Fibroblast of mammary gland (primary cell): ENCODE measurements at regions not wholly inside any gene's neighbourhood (a gene's known extent, or its start where the extent isn't known, plus 50 kb on each side); places are given as distances from the start of the nearest gene placed in this dataset.

Source experiments
- DNase-seq: peaks from one replicate; pipeline ENCODE4 v3.0.0-alpha.2; 2010; ENCODE audit warnings: low read depth
- H3K4me3 ChIP-seq: 2 replicates; pipeline ENCODE4 v1.5.1; 2011; ENCODE audit warnings: low read depth, mild to moderate bottlenecking, low read length, moderate library complexity; ENCODE audit not compliant: control insufficient read depth
- TF ChIP-seq, protein P1 (sequence below): conservative IDR thresholded peaks from 2 replicates; pipeline ENCODE4 v1.5.1; 2011; ENCODE audit warnings: low read depth, low read length, inconsistent platforms; ENCODE audit not compliant: control insufficient read depth, insufficient read depth

DNA sequence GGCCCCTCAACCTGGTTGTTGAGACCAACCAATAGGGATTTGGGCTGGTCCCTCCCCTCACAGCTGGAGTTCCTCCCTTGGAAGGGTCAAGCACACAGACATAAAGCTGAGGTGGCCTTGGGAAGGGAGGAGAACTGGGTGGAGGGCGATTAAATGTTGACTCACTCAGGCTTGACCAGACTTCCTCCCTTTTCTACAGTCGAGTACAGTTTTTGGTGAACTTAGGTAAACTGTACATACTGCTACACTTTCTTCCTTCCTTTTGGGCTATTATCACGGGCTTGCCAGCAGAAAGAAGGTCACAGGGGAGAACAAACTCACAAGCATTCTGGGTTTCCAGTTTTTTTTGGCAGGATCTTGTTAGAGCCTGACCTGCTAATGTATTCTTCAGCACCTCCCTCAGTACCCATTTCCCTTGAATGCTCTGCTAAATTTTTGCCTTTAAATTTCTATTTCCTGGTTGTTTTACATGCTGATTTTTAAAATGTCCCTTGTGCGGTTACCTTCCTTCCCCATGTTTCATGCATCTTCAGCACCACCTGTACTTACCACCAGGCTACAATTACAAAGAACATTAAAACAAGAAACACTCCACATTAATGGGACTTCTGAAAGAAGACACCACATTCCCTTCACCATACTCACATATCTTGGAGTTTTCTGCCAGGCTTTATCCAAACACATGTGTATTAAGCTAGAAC lies 135.2 kb upstream of the RASGEF1B start:
- TF ChIP-seq, protein P1, sequence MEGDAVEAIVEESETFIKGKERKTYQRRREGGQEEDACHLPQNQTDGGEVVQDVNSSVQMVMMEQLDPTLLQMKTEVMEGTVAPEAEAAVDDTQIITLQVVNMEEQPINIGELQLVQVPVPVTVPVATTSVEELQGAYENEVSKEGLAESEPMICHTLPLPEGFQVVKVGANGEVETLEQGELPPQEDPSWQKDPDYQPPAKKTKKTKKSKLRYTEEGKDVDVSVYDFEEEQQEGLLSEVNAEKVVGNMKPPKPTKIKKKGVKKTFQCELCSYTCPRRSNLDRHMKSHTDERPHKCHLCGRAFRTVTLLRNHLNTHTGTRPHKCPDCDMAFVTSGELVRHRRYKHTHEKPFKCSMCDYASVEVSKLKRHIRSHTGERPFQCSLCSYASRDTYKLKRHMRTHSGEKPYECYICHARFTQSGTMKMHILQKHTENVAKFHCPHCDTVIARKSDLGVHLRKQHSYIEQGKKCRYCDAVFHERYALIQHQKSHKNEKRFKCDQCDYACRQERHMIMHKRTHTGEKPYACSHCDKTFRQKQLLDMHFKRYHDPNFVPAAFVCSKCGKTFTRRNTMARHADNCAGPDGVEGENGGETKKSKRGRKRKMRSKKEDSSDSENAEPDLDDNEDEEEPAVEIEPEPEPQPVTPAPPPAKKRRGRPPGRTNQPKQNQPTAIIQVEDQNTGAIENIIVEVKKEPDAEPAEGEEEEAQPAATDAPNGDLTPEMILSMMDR, result no peak
- no peak overlapping the region for H3K4me3 ChIP-seq
- DNase-seq, result peak; percentile 47

- no peak overlapping the region for H3K4me3 ChIP-seq
- TF ChIP-seq, protein P1, result no peak
- DNase-seq, result no peak
Measured at GRCh38 chr4:81606166-81606565, 134.5 kb upstream of the RASGEF1B start.

- DNase-seq, result no peak
- TF ChIP-seq, protein P1, result no peak
- H3K4me3 ChIP-seq, result no peak overlapping the region
Measured at GRCh38 chr4:81605271-81605670, 133.6 kb upstream of the RASGEF1B start.

GRCh38 chr4:81604683-81605218 lies 133.0 kb upstream of the RASGEF1B start:
- TF ChIP-seq, protein P1, result no peak
- H3K4me3 ChIP-seq, result no peak overlapping the region

DNA sequence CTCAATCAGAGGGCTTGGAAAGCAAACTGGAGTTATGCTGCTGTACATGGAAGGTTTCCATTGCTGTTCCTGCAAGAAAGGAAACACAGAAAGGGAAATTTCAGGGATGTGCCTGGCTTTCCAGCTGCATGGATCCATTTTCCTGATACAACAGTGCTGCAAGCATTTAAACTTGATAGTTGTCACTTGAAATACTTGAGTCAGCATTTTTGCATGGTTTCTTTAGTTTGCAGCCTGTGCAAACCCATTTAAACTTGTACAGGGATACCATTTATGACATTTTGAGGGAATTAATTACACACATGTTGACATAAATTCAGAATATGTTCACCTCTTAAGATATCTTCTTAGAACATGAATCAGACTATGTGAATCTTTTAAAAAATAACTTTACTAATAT lies 131.1 kb upstream of the RASGEF1B start:
- TF ChIP-seq, protein P1, result no peak
- DNase-seq, result no peak
- H3K4me3 ChIP-seq, result no peak overlapping the region

More at GRCh38 chr4:81604683-81605218, 133.0 kb upstream of the RASGEF1B start:
- no peak for DNase-seq

- DNase-seq, result no peak
- no peak overlapping the region for H3K4me3 ChIP-seq
- TF ChIP-seq, protein P1, result no peak
Measured at GRCh38 chr4:81601358-81601694, 129.6 kb upstream of the RASGEF1B start.
